ENCODE measurements at regions not wholly inside any gene's neighbourhood (a gene's known extent, or its start where the extent isn't known, plus 50 kb on each side); places are given as distances from the start of the nearest gene placed in this dataset.
"Not testable (repeated sequence)": the region's sequence is repeated elsewhere in the genome, so short reads cannot be mapped to it uniquely, and the experiment has no call there.

DNA sequence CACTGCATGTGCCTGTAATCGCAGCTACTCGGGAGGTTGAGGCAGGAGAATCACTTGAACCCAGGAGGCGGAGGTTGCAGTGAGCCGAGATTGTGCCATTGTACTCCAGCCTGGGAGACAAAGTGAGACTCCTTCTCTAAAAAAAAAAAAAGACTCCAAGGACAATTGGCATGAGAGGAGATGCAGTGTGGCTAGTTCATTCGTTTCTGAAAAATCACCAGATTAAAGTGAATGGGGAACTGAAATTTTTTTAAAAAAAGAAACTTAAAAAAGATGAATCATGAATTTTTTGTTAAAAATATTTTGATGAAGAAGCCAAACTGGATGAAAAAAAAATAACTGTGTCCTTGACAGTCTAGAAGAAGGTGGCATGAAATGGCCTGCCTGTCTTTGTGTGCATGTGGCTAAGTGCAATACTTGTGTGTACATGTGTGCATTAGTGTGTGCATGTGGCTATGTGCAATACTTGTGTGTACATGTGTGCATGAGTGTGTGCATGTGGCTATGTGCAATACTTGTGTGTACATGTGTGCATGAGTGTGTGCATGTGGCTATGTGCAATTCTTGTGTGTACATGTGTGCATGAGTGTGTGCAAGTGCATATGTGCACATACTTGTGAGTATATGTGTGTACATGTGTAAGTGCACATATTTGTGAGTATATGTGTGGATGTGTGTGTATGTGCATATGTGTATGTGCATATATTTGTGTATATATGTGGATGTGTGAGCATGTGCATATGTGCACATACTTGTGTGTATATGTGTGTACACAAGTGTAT is 391.7 kb upstream of the KLF6 start:
- intact Hi-C loops (cut with micrococcal nuclease) = no loop called here

GRCh38 chr10:4174197-4174596 is 389.2 kb upstream of the KLF6 start:
- intact Hi-C loops (cut with micrococcal nuclease) = no loop called here

DNA sequence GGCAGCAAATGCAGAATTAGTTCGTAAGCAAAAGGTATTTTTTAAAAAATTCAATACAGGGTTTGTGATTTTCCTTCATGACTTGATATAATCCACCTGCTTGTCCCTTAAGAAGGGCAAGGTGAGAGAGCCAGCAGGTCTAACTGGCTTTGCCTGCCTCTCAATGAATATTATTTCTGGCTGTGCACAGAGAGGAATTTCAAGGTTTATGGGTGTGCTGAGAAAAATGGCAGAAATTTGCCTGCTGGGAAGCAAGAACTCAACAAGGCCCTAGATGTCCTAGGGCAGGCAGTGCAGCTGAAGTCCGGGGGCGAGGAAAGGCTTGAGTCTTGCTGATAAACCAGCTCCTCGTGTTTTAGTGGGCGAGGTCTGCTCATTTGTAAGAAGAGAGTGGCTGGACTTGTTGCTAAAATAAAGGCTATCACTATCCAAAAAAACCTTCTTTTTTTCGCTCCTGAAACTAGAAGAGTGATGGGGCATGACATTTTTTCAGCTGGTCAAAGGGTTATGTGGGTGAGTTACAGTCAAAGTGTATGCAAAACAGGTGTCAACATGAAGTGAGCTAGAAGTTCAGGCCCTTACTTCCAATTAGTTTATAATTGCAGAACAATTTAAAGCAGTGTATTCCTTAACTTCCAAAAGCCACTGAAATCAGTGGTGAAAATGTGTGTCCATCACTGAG is 385.8 kb upstream of the KLF6 start:
- intact Hi-C loops (cut with micrococcal nuclease) = no loop called here

- intact Hi-C loops (cut with micrococcal nuclease) = no loop called here
Observed at GRCh38 chr10:4170181-4170580, 385.2 kb upstream of the KLF6 start.

DNA sequence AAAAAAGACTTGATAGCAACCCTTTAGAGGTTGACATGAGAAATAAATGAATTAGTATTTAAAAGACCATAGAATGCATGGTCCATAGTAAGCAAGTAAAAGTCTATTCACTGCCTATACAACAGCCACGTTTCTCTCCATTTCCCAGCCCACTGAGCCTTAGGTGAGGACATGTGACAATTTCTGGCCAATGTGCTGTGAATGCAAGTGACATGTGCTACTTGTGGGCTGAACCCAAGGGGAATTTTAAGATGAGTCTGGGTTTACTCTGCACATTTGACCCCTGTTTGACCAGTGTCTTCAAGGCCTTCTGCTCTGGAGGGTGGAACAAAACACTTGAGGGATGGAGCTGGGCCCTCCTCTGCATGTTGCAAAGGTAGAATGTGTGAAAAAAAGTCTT is 384.4 kb upstream of the KLF6 start:
- intact Hi-C loops (cut with micrococcal nuclease) = no loop called here

- intact Hi-C loops (cut with micrococcal nuclease) = no loop called here
Observed at GRCh38 chr10:4167216-4167615, 382.2 kb upstream of the KLF6 start.

GRCh38 chr10:4162571-4163286 is 377.7 kb upstream of the KLF6 start:
- intact Hi-C loops (cut with micrococcal nuclease) = no loop called here

GRCh38 chr10:4159173-4159572 is 374.2 kb upstream of the KLF6 start:
- intact Hi-C loops (cut with micrococcal nuclease) = loop anchor here (10.0 kb wide), 1 partner anchor 734 kb away; no protein-coding TSS in a partner anchor

DNA sequence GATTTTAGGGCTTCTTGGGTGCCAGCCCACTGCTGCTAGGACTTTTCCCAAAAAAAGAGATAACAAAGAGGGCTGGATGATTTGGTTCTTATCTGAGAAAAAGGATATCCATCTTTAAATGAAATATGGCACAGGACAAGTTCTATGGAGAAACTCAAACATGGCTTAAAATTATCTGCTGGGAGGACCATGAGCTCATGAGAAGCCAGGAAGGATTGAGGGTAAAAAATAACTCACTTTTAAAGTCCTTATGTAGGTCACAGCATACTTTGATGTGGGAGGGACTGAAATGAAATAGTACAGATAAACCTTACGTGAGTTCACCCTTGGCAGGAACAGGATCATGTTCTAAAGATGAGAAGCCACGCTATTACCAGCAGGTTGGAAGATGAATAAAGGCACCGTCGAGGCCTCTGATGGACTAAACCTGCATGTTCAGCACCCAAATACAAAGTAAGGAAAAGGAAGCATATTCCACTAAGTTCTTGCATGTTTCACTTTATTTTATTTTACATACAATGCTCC is 369.2 kb upstream of the KLF6 start:
- intact Hi-C loops (cut with micrococcal nuclease) = loop anchor here (10.0 kb wide), 1 partner anchor 729 kb away; no protein-coding TSS in a partner anchor

DNA sequence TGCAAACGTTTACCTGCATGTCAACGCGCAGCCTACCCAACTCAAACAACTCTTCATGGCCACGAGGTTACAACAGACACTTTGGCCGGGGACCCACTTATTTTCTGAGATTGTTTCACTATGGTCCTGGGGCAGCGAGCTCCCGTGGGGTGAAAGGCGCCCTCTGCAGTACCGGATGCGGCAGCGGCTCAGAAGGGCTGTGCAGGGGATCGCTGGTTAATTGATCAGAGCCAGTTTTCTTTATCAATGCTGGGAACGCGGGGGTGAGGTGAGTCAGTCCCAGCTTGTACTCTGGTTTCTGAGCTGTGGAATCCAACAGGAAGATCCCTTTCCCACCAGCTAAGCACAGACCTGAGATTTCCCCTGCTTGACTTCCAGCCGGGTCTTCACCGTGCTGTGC is 366.5 kb upstream of the KLF6 start:
- intact Hi-C loops (cut with micrococcal nuclease) = loop anchor here (10.0 kb wide), 1 partner anchor 727 kb away; no protein-coding TSS in a partner anchor

GRCh38 chr10:4150676-4151075 is 365.7 kb upstream of the KLF6 start:
- intact Hi-C loops (cut with micrococcal nuclease) = loop anchor here (10.0 kb wide), 1 partner anchor 726 kb away; no protein-coding TSS in a partner anchor

DNA sequence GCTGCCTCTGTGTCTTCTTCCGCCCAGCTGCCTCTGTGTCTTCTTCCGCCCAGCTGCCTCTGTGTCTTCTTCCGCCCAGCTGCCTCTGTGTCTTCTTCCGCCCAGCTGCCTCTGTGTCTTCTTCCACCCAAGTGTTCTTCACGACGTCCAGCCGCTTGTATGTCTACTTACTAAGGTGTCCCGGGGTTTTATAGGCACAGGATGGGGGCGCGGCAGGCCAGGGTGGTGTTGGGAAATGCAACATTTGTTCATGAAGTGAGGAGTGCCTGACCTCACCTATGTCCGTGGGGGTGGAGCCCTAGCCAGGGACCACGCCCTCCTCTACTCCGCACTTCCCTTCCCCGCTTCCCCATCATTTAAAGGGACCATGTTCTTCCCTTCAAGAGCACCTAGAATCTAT is 364.5 kb upstream of the KLF6 start:
- intact Hi-C loops (cut with micrococcal nuclease) = not testable (repeated sequence)

DNA sequence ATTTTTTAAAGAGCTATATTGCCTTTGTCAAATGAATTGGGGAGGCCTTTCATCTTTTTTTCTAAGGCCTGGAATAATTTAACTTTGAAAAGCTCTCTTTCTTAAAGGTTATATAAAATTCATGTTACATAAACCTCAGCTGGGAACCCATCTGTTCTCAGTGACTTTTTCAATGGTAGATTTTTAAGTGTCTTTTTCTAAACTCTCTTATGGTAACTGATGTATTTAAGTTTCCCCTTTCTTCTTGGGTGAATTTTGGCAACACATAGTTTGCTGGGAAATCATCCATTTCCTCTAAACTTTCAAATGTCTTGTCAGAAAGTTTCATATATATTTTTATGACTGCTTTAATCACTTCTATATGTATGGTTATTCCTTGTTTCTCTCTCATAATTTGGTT is 362.2 kb upstream of the KLF6 start:
- intact Hi-C loops (cut with micrococcal nuclease) = no loop called here

- intact Hi-C loops (cut with micrococcal nuclease) = no loop called here
Observed at GRCh38 chr10:4144817-4145216, 359.8 kb upstream of the KLF6 start.

- intact Hi-C loops (cut with micrococcal nuclease) = no loop called here
Observed at GRCh38 chr10:4141471-4141870, 356.5 kb upstream of the KLF6 start.

- intact Hi-C loops (cut with micrococcal nuclease) = loop anchor here (10.0 kb wide), 2 partner anchors 913 to 1157 kb away; no protein-coding TSS in a partner anchor
Observed at GRCh38 chr10:4138146-4138721, 353.2 kb upstream of the KLF6 start.

GRCh38 chr10:4137299-4137698 is 352.3 kb upstream of the KLF6 start:
- intact Hi-C loops (cut with micrococcal nuclease) = loop anchor here (10.0 kb wide), 2 partner anchors 912 to 1158 kb away; no protein-coding TSS in a partner anchor

GRCh38 chr10:4136121-4136520 is 351.1 kb upstream of the KLF6 start:
- intact Hi-C loops (cut with micrococcal nuclease) = loop anchor here (10.0 kb wide), 2 partner anchors 911 to 1159 kb away; no protein-coding TSS in a partner anchor

DNA sequence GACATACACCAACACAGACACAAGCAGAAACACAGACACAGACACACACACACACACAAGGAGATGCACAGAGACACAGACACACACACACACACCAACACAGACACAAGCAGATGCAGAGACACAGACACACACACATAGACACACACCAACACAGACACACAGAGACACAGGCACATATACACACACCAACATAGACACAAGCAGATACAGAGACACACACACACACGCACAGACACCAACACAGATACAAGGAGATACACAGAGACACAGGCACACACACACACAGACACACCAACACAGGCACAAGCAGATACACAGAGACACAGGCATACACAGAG is 347.2 kb upstream of the KLF6 start:
- intact Hi-C loops (cut with micrococcal nuclease) = loop anchor here (1.0 to 10.0 kb wide), 4 partner anchors 49 to 1163 kb away; no protein-coding TSS in a partner anchor

GRCh38 chr10:4131407-4132215 is 346.6 kb upstream of the KLF6 start:
- intact Hi-C loops (cut with micrococcal nuclease) = loop anchor here (1.0 to 10.0 kb wide), 14 partner anchors 50 to 1163 kb away; no protein-coding TSS in a partner anchor
